Heart left ventricle (tissue), 13 donors: ENCODE measurements at regions not wholly inside any gene's neighbourhood (a gene's known extent, or its start where the extent isn't known, plus 50 kb on each side); places are given as distances from the start of the nearest gene placed in this dataset.

Experiments
- CTCF ChIP-seq, 12 donors: fragments of 200-600 bp; sonication (generic) in 4 of 12; IDR thresholded peaks; one replicate each; pipeline versions ENCODE4 v1.5.0 to v1.8.0; 2018 to 2022; ENCODE audit warnings: antibody characterized with exemption in 12 of 12, mild to moderate bottlenecking in 5 of 12
- POLR2A ChIP-seq, 2 donors: fragments of 450-650 bp; IDR thresholded peaks; one replicate each; pipeline ENCODE4 v1.6.1; 2017; ENCODE audit warnings: antibody characterized with exemption in 2 of 2, mild to moderate bottlenecking in 2 of 2, moderate library complexity in 2 of 2
- donor health status: ischemic (EF 13 %, LVEDD 7.1; RV severe dilation, severe dysfunction).
- donor health status: DM: no; HTN: yes; CAD: no.
- donor health status: DM: no; HTN: no; CAD: no.
- donor health status: ischemic (EF 25% LVEDD 6.9; RV normal size, moderate dysfunction).
- donor health status: ischemic (EF 25% LVEDD 5.7; RV mildly dilated, moderate dysfunction).
- donor health status: ischemic (EF 35%, LVEDD 5.7; RV mildly dilated, moderate dysfunction).
- donor health status: nonischemic (EF 11% LVEDD 7.7; RV severe dilation, severe dysfunction).
- donor health status: DM: yes; HTN: yes; CAD: no.
- donor health status: PGD.
- donor health status: ischemic (EF 29% LVEDD 5.4; RV normal size, mild dysfunction).
- donor health status: nonischemic (EF 23%, LVEDD 6.1; RV moderate dilation, normal function).

GRCh38 chr2:217484046-217484445, 518.7 kb downstream of the TNS1 start:
- TF ChIP-seq CTCF (IDR thresholded peaks at IDR 0.05) (no peak), POLR2A (IDR thresholded peaks at IDR 0.05) (no peak)
